ENCODE measurements at regions not wholly inside any gene's neighbourhood (a gene's known extent, or its start where the extent isn't known, plus 50 kb on each side); places are given as distances from the start of the nearest gene placed in this dataset.

DNA sequence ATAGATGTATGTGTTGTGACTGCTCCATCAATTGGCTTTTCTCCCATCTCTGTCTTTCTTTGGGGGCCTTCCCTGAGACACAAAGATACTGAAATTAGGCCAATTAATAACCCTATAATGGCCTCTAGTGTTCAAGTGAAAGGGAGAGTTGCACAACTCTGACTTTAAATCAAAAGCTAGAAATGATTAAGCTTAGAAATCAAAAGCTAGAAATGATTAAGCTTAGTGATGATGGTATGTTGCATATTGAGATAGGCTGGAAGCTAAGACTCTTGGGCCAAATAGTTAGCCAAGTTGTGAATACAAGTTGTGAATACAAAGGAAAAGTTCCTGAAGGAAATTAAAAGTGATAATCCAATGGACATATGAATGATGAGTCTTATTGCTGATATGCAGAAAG, 452.9 kb upstream of the AGA start:
- TF ChIP-seq POLR2AphosphoS5 (IDR thresholded peaks at IDR 0.05; ENCODE audit: low read depth, low read length): no peak
- TF ChIP-seq POLR2A (IDR thresholded peaks at IDR 0.05; ENCODE audit: low read depth, low read length): no peak
- TF ChIP-seq TAF1 (IDR thresholded peaks at IDR 0.05; ENCODE audit: borderline replicate concordance, low read depth, low read length): no peak
